WERI-Rb-1 (cell line): ENCODE measurements at regions not wholly inside any gene's neighbourhood (a gene's known extent, or its start where the extent isn't known, plus 50 kb on each side); places are given as distances from the start of the nearest gene placed in this dataset.

ENCODE experiments used
- DNase-seq: peaks from one replicate; pipeline ENCODE4 v3.0.0-alpha.2; 2020
- H3K27ac ChIP-seq: fragments of 250-450 bp; sonication (Bioruptor Pico); 2 replicates; pipeline ENCODE4 v1.5.1; 2020; ENCODE audit warnings: mild to moderate bottlenecking, moderate library complexity
- H3K27me3 ChIP-seq: fragments of 250-450 bp; sonication (Bioruptor Pico); 2 replicates; pipeline ENCODE4 v1.5.1; 2021; ENCODE audit warnings: mild to moderate bottlenecking, low read depth, moderate library complexity; ENCODE audit not compliant: insufficient read depth, severe bottlenecking
- H3K36me3 ChIP-seq: fragments of 250-450 bp; sonication (Bioruptor Pico); 2 replicates; pipeline ENCODE4 v1.5.1; 2020; ENCODE audit warnings: mild to moderate bottlenecking, moderate library complexity
- H3K4me3 ChIP-seq: 2 replicates; pipeline ENCODE4 v1.5.1; 2011; ENCODE audit warnings: low read depth, mild to moderate bottlenecking, control low read depth, low read length
- H3K9me3 ChIP-seq: fragments of 250-450 bp; sonication (Bioruptor Pico); 2 replicates; pipeline ENCODE4 v1.5.1; 2021; ENCODE audit warnings: mild to moderate bottlenecking, moderate library complexity; ENCODE audit not compliant: severe bottlenecking
- TF ChIP-seq, protein P1 (sequence below): IDR thresholded peaks from 2 replicates; pipeline ENCODE4 v1.5.1; 2011; ENCODE audit warnings: low read depth, mild to moderate bottlenecking, control low read depth, inconsistent platforms, low read length

DNA sequence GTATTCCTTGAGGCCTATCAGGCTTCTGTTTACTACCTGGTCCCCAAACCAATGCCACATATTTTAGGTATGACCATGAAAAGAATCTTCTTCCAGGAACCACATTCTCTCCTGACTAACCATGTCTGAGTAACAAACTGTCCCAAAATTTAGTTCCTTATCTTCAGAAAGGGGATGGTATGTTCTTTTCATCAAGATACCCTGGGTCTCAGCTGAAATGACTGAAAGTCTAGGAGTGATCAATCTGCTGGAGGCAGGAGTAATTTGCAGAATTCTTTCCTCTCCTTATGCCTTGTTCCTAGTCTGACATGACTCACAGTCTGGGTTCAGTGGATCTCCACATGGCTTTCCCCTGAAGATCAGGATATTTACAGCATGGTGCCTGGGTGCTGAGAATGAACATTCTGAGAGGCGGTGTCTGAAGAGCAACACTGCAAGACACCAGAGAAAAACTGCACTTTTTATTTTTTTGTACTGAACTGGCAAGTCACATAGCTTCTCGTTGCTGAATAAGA is 665.5 kb downstream of the TLL1 start:
- TF ChIP-seq, protein P1, sequence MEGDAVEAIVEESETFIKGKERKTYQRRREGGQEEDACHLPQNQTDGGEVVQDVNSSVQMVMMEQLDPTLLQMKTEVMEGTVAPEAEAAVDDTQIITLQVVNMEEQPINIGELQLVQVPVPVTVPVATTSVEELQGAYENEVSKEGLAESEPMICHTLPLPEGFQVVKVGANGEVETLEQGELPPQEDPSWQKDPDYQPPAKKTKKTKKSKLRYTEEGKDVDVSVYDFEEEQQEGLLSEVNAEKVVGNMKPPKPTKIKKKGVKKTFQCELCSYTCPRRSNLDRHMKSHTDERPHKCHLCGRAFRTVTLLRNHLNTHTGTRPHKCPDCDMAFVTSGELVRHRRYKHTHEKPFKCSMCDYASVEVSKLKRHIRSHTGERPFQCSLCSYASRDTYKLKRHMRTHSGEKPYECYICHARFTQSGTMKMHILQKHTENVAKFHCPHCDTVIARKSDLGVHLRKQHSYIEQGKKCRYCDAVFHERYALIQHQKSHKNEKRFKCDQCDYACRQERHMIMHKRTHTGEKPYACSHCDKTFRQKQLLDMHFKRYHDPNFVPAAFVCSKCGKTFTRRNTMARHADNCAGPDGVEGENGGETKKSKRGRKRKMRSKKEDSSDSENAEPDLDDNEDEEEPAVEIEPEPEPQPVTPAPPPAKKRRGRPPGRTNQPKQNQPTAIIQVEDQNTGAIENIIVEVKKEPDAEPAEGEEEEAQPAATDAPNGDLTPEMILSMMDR = no peak
- DNase-seq = no peak
- H3K9me3 ChIP-seq = no peaks in the 10 kb centered on the region
- no peak overlapping the region for H3K4me3 ChIP-seq
- no peaks in the 10 kb centered on the region for H3K36me3 ChIP-seq
- H3K27ac ChIP-seq = no peak overlapping the region
- H3K27me3 ChIP-seq = no peaks in the 10 kb centered on the region

DNA sequence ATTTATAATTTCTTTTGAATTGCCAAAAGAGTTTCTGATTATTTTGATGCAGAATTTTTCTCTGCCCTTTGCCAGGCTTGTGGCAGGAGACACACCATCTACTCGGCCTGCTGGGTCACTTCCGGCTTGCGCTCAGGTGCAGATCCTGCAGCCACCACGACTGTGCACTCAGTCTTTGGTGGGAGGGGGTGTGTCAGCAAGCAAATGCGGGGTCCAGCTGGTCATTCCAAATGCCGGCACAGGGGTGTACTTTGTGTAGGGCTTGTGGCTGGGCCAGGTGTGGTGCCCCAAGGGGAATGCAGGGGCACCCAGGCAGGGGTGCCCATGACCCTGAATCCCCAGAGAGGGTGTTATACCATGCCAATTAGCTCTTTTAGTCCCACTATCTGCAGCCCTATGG is 673.0 kb downstream of the TLL1 start:
- no peak for DNase-seq
- no peak overlapping the region for H3K4me3 ChIP-seq
- H3K27me3 ChIP-seq = no peaks in the 10 kb centered on the region
- no peaks in the 10 kb centered on the region for H3K9me3 ChIP-seq
- H3K36me3 ChIP-seq = no peaks in the 10 kb centered on the region
- TF ChIP-seq, protein P1 = no peak
- H3K27ac ChIP-seq = no peak overlapping the region

DNA sequence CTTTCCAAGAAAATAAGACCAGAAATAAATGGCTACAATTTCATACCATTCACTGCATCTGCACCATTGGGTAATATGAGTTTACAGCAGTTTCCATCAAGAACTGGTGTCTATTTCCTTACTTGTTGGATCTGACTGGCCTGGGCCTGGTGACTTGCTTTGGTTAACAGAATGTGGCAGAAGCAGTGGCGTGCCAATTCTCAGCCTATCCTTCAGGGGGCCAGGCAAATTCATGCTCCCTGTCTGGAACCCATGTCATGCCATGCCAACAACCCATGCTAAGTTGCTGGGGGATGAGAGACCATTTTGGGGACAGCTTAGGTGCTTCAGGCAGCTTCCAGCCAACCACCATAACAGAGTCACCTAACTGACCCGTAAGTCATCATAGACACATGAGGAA is 656.7 kb downstream of the SPOCK3 start:
- no peak for DNase-seq
- TF ChIP-seq, protein P1 = no peak
- Histone ChIP-seq H3K4me3 (no peak overlapping the region), H3K9me3 (peaks cover 2% of the 10 kb centered on the region), H3K27me3 (no peaks in the 10 kb centered on the region), H3K27ac (no peak overlapping the region), H3K36me3 (no peaks in the 10 kb centered on the region)

DNA sequence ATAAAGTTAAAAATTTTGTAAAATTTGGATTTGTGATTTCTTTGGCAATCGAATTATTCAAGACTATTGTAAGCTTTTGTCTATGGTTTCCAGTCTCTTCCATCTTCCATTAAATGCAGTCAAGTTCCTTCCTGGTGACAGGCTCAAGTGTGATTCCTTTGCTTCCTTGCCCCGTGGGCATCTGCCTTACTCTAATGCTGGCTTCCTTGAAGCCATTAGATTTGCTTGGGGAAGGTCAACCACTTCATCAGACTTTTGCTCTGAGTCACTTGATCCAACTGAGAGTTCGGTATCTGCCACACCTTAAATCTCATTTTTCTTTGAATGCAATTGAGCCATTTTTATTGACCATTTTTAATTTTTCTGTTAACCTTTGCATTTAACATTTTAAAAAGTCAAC is 648.8 kb downstream of the SPOCK3 start:
- Histone ChIP-seq H3K4me3 (no peak overlapping the region), H3K27ac (no peak overlapping the region), H3K9me3 (peaks cover 2% of the 10 kb centered on the region), H3K27me3 (no peaks in the 10 kb centered on the region), H3K36me3 (no peaks in the 10 kb centered on the region)
- TF ChIP-seq, protein P1 = no peak
- DNase-seq = no peak

DNA sequence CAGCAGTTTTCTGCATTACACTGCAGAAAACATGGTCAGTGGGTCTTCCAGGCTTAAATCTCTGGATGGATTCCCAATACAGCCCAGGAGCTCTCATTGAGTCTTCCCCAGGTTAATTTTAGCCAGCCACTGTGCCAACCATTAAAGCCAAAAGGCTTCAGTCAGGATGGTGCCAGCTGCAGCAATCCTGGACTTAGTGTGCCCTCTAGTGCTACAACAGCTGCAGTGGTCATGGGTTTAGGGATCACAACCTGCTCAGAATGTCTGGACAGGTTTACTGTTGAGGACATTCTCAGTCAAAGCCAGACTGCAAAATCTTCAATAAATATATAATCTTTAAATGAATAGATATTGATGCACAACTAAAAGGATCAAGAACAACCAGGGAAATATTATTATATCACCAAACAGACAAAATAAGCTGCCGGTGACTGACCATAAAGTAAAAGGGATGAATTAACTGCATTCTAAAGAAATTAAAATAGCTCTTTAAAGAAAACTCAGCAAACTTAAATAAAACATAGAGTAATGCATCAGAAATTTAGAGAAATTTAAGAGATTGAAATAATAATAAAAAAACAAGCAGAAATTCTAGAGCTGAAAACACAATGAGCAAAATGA is 639.9 kb downstream of the SPOCK3 start:
- Histone ChIP-seq H3K27me3 (no peaks in the 10 kb centered on the region), H3K27ac (no peak overlapping the region), H3K4me3 (no peak overlapping the region), H3K9me3 (no peaks in the 10 kb centered on the region), H3K36me3 (no peaks in the 10 kb centered on the region)
- TF ChIP-seq, protein P1 = peak; percentile 94
- peak; percentile 70 for DNase-seq

DNA sequence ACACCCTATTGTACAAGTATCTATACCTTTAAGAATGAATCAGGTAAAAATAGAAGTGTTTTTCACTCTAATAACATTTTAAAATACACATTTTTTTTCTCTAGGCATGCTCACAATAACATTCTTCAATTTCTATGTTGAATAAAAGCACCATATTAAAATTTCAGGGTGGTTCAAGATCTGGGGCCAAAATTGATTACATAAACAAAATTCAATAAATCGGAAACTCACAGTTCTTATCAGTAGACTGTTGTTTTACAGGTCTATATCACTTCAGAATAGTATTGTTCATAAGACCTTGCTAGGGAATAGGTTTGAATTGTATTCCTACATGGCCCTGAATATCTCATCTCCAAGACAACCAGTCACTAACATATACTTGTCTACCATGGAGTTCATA is 634.0 kb downstream of the SPOCK3 start:
- Histone ChIP-seq H3K9me3 (no peaks in the 10 kb centered on the region), H3K27ac (no peak overlapping the region), H3K36me3 (no peaks in the 10 kb centered on the region), H3K27me3 (no peaks in the 10 kb centered on the region), H3K4me3 (no peak overlapping the region)
- no peak for DNase-seq
- TF ChIP-seq, protein P1 = no peak
